Kidney (tissue), 13 donors: ENCODE measurements at regions not wholly inside any gene's neighbourhood (a gene's known extent, or its start where the extent isn't known, plus 50 kb on each side); places are given as distances from the start of the nearest gene placed in this dataset.

Source experiments
- DNase-seq, 5 donors: peaks; one replicate each; pipeline ENCODE4 v3.0.0-alpha.2; 2013 to 2020
- FAIRE-seq: peaks from 2 replicates; lab custom pipeline; 2012; peaks lifted over from hg19 to GRCh38; lab: Jason Lieb, UNC
- H3K27ac ChIP-seq, 2 donors: one replicate each; pipeline ENCODE4 v1.7.0; 2013; ENCODE audit warnings: low read depth in 2 of 2, low read length in 2 of 2, inconsistent platforms in 1 of 2
- H3K27me3 ChIP-seq: one replicate; pipeline ENCODE4 v1.7.1; 2013; ENCODE audit warnings: low read length, inconsistent platforms; ENCODE audit not compliant: control insufficient read depth, insufficient read depth
- H3K36me3 ChIP-seq, 3 donors: one replicate each; pipeline versions ENCODE4 v1.7.0 to v1.7.1; 2013; ENCODE audit warnings: low read length in 3 of 3, control low read depth in 1 of 3, inconsistent platforms in 1 of 3; ENCODE audit not compliant: insufficient read depth in 3 of 3, control insufficient read depth in 2 of 3
- H3K4me1 ChIP-seq, 3 donors: one replicate each; pipeline versions ENCODE4 v1.7.0 to v1.7.1; 2013; ENCODE audit warnings: low read length in 3 of 3, inconsistent platforms in 1 of 3, low read depth in 1 of 3; ENCODE audit not compliant: control insufficient read depth in 2 of 3, insufficient read depth in 2 of 3
- H3K4me3 ChIP-seq, 3 donors: one replicate each; pipeline versions ENCODE4 v1.7.0 to v1.8.1; 2013; ENCODE audit warnings: low read length in 3 of 3, control low read depth in 1 of 3, inconsistent platforms in 1 of 3
- H3K9ac ChIP-seq, 3 donors: one replicate each; pipeline versions ENCODE4 v1.7.0 to v1.7.1; 2013; ENCODE audit warnings: low read length in 3 of 3, control low read depth in 1 of 3, inconsistent platforms in 1 of 3
- H3K9me3 ChIP-seq, 3 donors: one replicate each; pipeline versions ENCODE4 v1.7.0 to v1.7.1; 2013; ENCODE audit warnings: low read length in 3 of 3, control low read depth in 1 of 3, inconsistent platforms in 1 of 3; ENCODE audit not compliant: control insufficient read depth in 2 of 3, insufficient read depth in 1 of 3
- CTCF ChIP-seq: IDR thresholded peaks from 3 replicates; pipeline ENCODE4 v1.5.1; 2012; ENCODE audit warnings: mild to moderate bottlenecking, moderate library complexity, borderline replicate concordance; ENCODE audit not compliant: insufficient read depth; ENCODE audit errors: extremely low read depth
- intact Hi-C: fragments of 100-400 bp; cut with DNase I; formaldehyde crosslinking; loops from one replicate; pipeline ENCODE4 v1.11.1; 2022
- donor health status: control.
- donor health status: control.
- donor health status: control.
- donor health status: control.
- donor health status: control.
- donor health status: DM: yes; HTN: yes; CAD: no.
- donor health status: Normal renal cell carcinoma (clear cell type).

- intact Hi-C loops = no loop called here
- no peak for TF ChIP-seq CTCF
- no peaks in the 10 kb centered on the region for H3K36me3 ChIP-seq
- H3K27me3 ChIP-seq = no peaks in the 10 kb centered on the region
- FAIRE-seq (peak; percentile 38), DNase-seq (no peak)
- no peak overlapping the region for H3K27ac ChIP-seq
- no peak overlapping the region for H3K9ac ChIP-seq
- H3K4me3 ChIP-seq = no peak overlapping the region
- no peaks in the 10 kb centered on the region for H3K4me1 ChIP-seq
- peaks cover 0 to 9% (median 0%) of the 10 kb centered on the region in 3 donors for H3K9me3 ChIP-seq
Observed at GRCh38 chr4:85291226-85291625, 183.7 kb upstream of the ARHGAP24 start.

- DNase-seq (no peak), FAIRE-seq (no peak)
- intact Hi-C loops = no loop called here
- TF ChIP-seq CTCF = no peak
- Histone ChIP-seq H3K27me3 (no peaks in the 10 kb centered on the region), H3K36me3 (no peaks in the 10 kb centered on the region), H3K9ac (no peak overlapping the region), H3K27ac (no peak overlapping the region), H3K9me3 (no peaks in the 10 kb centered on the region), H3K4me1 (no peaks in the 10 kb centered on the region), H3K4me3 (no peak overlapping the region)
Observed at GRCh38 chr4:85298037-85298436, 176.9 kb upstream of the ARHGAP24 start.

- H3K9me3 ChIP-seq = no peaks in the 10 kb centered on the region
- intact Hi-C loops = no loop called here
- no peaks in the 10 kb centered on the region for H3K36me3 ChIP-seq
- no peak for TF ChIP-seq CTCF
- DNase-seq = no peak
- H3K27me3 ChIP-seq = no peaks in the 10 kb centered on the region
- H3K4me3 ChIP-seq = no peak overlapping the region
- no peak overlapping the region for H3K9ac ChIP-seq
- no peaks in the 10 kb centered on the region for H3K4me1 ChIP-seq
- no peak overlapping the region for H3K27ac ChIP-seq
- FAIRE-seq = no peak
Observed at GRCh38 chr4:85302193-85302736, 172.7 kb upstream of the ARHGAP24 start.

GRCh38 chr4:85302756-85303155 is 172.2 kb upstream of the ARHGAP24 start:
- Histone ChIP-seq H3K4me1 (no peaks in the 10 kb centered on the region), H3K27ac (no peak overlapping the region), H3K36me3 (no peaks in the 10 kb centered on the region), H3K4me3 (no peak overlapping the region), H3K9me3 (no peaks in the 10 kb centered on the region), H3K27me3 (no peaks in the 10 kb centered on the region), H3K9ac (no peak overlapping the region)
- intact Hi-C loops = no loop called here
- no peak for TF ChIP-seq CTCF
- no peak for FAIRE-seq
- DNase-seq = no peak
